GM19043 (cell line): ENCODE measurements at regions not wholly inside any gene's neighbourhood (a gene's known extent, or its start where the extent isn't known, plus 50 kb on each side); places are given as distances from the start of the nearest gene placed in this dataset.
"Not testable (repeated sequence)": the region's sequence is repeated elsewhere in the genome, so short reads cannot be mapped to it uniquely, and the experiment has no call there.

Experiments
- ATAC-seq: cut with Tn5 transposase; IDR thresholded peaks from one replicate; pipeline ENCODE4 v1.9.1; 2021; ENCODE audit warnings: low read depth; ENCODE audit not compliant: unreplicated experiment

GRCh38 chr5:56316299-56316994 lies 83.3 kb upstream of the ANKRD55 start:
- no peak for ATAC-seq

- no peak for ATAC-seq
Observed at GRCh38 chr5:56314529-56314928, 81.4 kb upstream of the ANKRD55 start.

GRCh38 chr5:56313596-56313995 lies 80.5 kb upstream of the ANKRD55 start:
- no peak for ATAC-seq

GRCh38 chr5:56313004-56313531 lies 79.9 kb upstream of the ANKRD55 start:
- ATAC-seq = no peak

- ATAC-seq = no peak
Observed at GRCh38 chr5:56311306-56311905, 78.3 kb upstream of the ANKRD55 start.

GRCh38 chr5:56310711-56311204 lies 77.6 kb upstream of the ANKRD55 start:
- ATAC-seq = no peak

GRCh38 chr5:56309262-56309826 lies 76.2 kb upstream of the ANKRD55 start:
- no peak for ATAC-seq

- no peak for ATAC-seq
Observed at GRCh38 chr5:56307714-56308333, 74.7 kb upstream of the ANKRD55 start.

- no peak for ATAC-seq
Observed at GRCh38 chr5:56306433-56307150, 73.5 kb upstream of the ANKRD55 start.

- no peak for ATAC-seq
Observed at GRCh38 chr5:56305001-56305950, 72.1 kb upstream of the ANKRD55 start.

- no peak for ATAC-seq
Observed at GRCh38 chr5:56303511-56303910, 70.4 kb upstream of the ANKRD55 start.

- ATAC-seq = no peak
Observed at GRCh38 chr5:56302027-56302426, 68.9 kb upstream of the ANKRD55 start.

GRCh38 chr5:56301069-56301468 lies 67.9 kb upstream of the ANKRD55 start:
- no peak for ATAC-seq

- no peak for ATAC-seq
Observed at GRCh38 chr5:56299212-56299611, 66.1 kb upstream of the ANKRD55 start.

GRCh38 chr5:56298336-56299090 lies 65.4 kb upstream of the ANKRD55 start:
- no peak for ATAC-seq

- no peak for ATAC-seq
Observed at GRCh38 chr5:56297851-56298250, 64.7 kb upstream of the ANKRD55 start.

GRCh38 chr5:56295311-56295710 lies 62.2 kb upstream of the ANKRD55 start:
- not testable (repeated sequence) for ATAC-seq

GRCh38 chr5:56294354-56294753 lies 61.2 kb upstream of the ANKRD55 start:
- ATAC-seq = no peak

- not testable (repeated sequence) for ATAC-seq
Observed at GRCh38 chr5:56292874-56293273, 59.7 kb upstream of the ANKRD55 start.
